T-helper 1 cell treated with Interleukin-12 subunit alpha and Interleukin-12 subunit beta and Interleukin-4 antibody, amounts not matched to agents 30 ng/mL and 1 ng/mL, for 36 hours (primary cell): ENCODE measurements at regions not wholly inside any gene's neighbourhood (a gene's known extent, or its start where the extent isn't known, plus 50 kb on each side); places are given as distances from the start of the nearest gene placed in this dataset.

Experiments used
- intact Hi-C: fragments of 100-400 bp; cut with micrococcal nuclease; formaldehyde crosslinking; loops from one replicate; pipeline ENCODE4 v1.15.1; 2024

GRCh38 chr6:144390886-144391285, 105.8 kb downstream of the UTRN start:
- intact Hi-C loops, result no loop called here

GRCh38 chr6:144392536-144392935, 107.4 kb downstream of the UTRN start:
- intact Hi-C loops, result no loop called here

- intact Hi-C loops, result no loop called here
These were observed 109.1 kb downstream of the UTRN start for GRCh38 chr6:144394210-144394609.

GRCh38 chr6:144395014-144395413, 109.9 kb downstream of the UTRN start:
- intact Hi-C loops, result no loop called here

GRCh38 chr6:144395826-144396225, 110.7 kb downstream of the UTRN start:
- intact Hi-C loops, result no loop called here

GRCh38 chr6:144397141-144397540, 112.0 kb downstream of the UTRN start:
- intact Hi-C loops, result no loop called here

GRCh38 chr6:144400321-144400720, 115.2 kb downstream of the UTRN start:
- intact Hi-C loops, result no loop called here

- intact Hi-C loops, result no loop called here
These were observed 116.9 kb downstream of the UTRN start for GRCh38 chr6:144401736-144402733.

GRCh38 chr6:144402750-144403149, 117.6 kb downstream of the UTRN start:
- intact Hi-C loops, result no loop called here

GRCh38 chr6:144405163-144405562, 120.0 kb downstream of the UTRN start:
- intact Hi-C loops, result no loop called here

GRCh38 chr6:144406796-144407195, 121.7 kb downstream of the UTRN start:
- intact Hi-C loops, result no loop called here

- intact Hi-C loops, result no loop called here
These were observed 123.0 kb downstream of the UTRN start for GRCh38 chr6:144408161-144408560.

GRCh38 chr6:144410059-144410458, 124.9 kb downstream of the UTRN start:
- intact Hi-C loops, result loop anchor here (2.0 kb wide), 1 partner anchor 55 kb away; no protein-coding TSS in a partner anchor

GRCh38 chr6:144410574-144410973, 125.4 kb downstream of the UTRN start:
- intact Hi-C loops, result loop anchor here (2.0 kb wide), 1 partner anchor 56 kb away; no protein-coding TSS in a partner anchor

- intact Hi-C loops, result loop anchor here (2.0 kb wide), 1 partner anchor 57 kb away; no protein-coding TSS in a partner anchor
These were observed 126.5 kb downstream of the UTRN start for GRCh38 chr6:144411531-144412165.

GRCh38 chr6:144413418-144413817, 128.3 kb downstream of the UTRN start:
- intact Hi-C loops, result no loop called here

- intact Hi-C loops, result no loop called here
These were observed 129.9 kb downstream of the UTRN start for GRCh38 chr6:144415014-144415413.

GRCh38 chr6:144415835-144416237, 130.7 kb downstream of the UTRN start:
- intact Hi-C loops, result no loop called here

GRCh38 chr6:144416244-144416643, 131.1 kb downstream of the UTRN start:
- intact Hi-C loops, result no loop called here

GRCh38 chr6:144416773-144417172, 131.6 kb downstream of the UTRN start:
- intact Hi-C loops, result no loop called here

- intact Hi-C loops, result no loop called here
These were observed 132.5 kb downstream of the UTRN start for GRCh38 chr6:144417681-144418080.

GRCh38 chr6:144418959-144419545, 133.9 kb downstream of the UTRN start:
- intact Hi-C loops, result no loop called here
